Mesenchymal stem cell (in vitro differentiated cells and primary cell): ENCODE measurements at regions not wholly inside any gene's neighbourhood (a gene's known extent, or its start where the extent isn't known, plus 50 kb on each side); places are given as distances from the start of the nearest gene placed in this dataset.

Source experiments
- DNase-seq: peaks from one replicate; pipeline ENCODE4 v3.0.0-alpha.2; 2013
- H2AFZ ChIP-seq: one replicate; pipeline ENCODE4 v1.6.1; 2013; ENCODE audit warnings: low read depth, mild to moderate bottlenecking, control low read depth, inconsistent platforms, low read length, moderate library complexity
- H2AK5ac ChIP-seq: 2 replicates; pipeline ENCODE4 v1.6.1; 2013; ENCODE audit warnings: low read length, moderate library complexity, mild to moderate bottlenecking, inconsistent platforms; ENCODE audit not compliant: severe bottlenecking
- H2BK120ac ChIP-seq: one replicate; pipeline ENCODE4 v1.6.1; 2013; ENCODE audit warnings: low read depth, mild to moderate bottlenecking, inconsistent platforms, low read length, moderate library complexity
- H2BK12ac ChIP-seq, 2 experiments: one replicate each; pipeline ENCODE4 v1.6.1; 2013; ENCODE audit warnings: inconsistent platforms in 2 of 2, low read length in 2 of 2, mild to moderate bottlenecking in 2 of 2, moderate library complexity in 2 of 2, control low read depth in 1 of 2
- H2BK15ac ChIP-seq: one replicate; pipeline ENCODE4 v1.6.1; 2013; ENCODE audit warnings: mild to moderate bottlenecking, low read depth, inconsistent platforms; ENCODE audit not compliant: poor library complexity, severe bottlenecking
- H2BK5ac ChIP-seq: 2 replicates; pipeline ENCODE4 v1.6.1; 2013; ENCODE audit warnings: low read depth, mild to moderate bottlenecking, low read length, control low read depth, inconsistent platforms; ENCODE audit not compliant: poor library complexity, severe bottlenecking
- H3K14ac ChIP-seq, 2 experiments: one replicate each; pipeline ENCODE4 v1.6.1; 2013; ENCODE audit warnings: inconsistent platforms in 2 of 2, low read length in 2 of 2, control low read depth in 1 of 2, mild to moderate bottlenecking in 1 of 2, moderate library complexity in 1 of 2
- H3K18ac ChIP-seq, 2 experiments: one replicate each; pipeline ENCODE4 v1.6.1; 2013; ENCODE audit warnings: inconsistent platforms in 2 of 2, low read length in 2 of 2, control low read depth in 1 of 2, low read depth in 1 of 2, mild to moderate bottlenecking in 1 of 2
- H3K23ac ChIP-seq, 2 experiments: one replicate each; pipeline ENCODE4 v1.6.1; 2013; ENCODE audit warnings: inconsistent platforms in 2 of 2, low read length in 2 of 2, mild to moderate bottlenecking in 2 of 2, moderate library complexity in 2 of 2, control low read depth in 1 of 2
- H3K27ac ChIP-seq: 2 replicates; pipeline ENCODE4 v1.5.1; 2013; ENCODE audit warnings: mild to moderate bottlenecking, moderate library complexity, low read length, control low read depth, inconsistent platforms; ENCODE audit not compliant: poor library complexity, severe bottlenecking
- H3K27me3 ChIP-seq, 2 experiments: 2 replicates each; pipeline versions ENCODE4 v1.6.1 to v1.7.0; 2013; ENCODE audit warnings: low read length in 2 of 2, mild to moderate bottlenecking in 2 of 2, moderate library complexity in 2 of 2, control low read depth in 1 of 2, inconsistent platforms in 1 of 2; ENCODE audit not compliant: control insufficient read depth in 1 of 2, insufficient read depth in 1 of 2
- H3K36me3 ChIP-seq, 2 experiments: 2 replicates each; pipeline versions ENCODE4 v1.6.1 to v1.7.0; 2013; ENCODE audit warnings: low read length in 2 of 2, control low read depth in 1 of 2, inconsistent platforms in 1 of 2, low read depth in 1 of 2, mild to moderate bottlenecking in 1 of 2; ENCODE audit not compliant: insufficient read depth in 2 of 2, control insufficient read depth in 1 of 2
- H3K4ac ChIP-seq, 2 experiments: one replicate each; pipeline ENCODE4 v1.6.1; 2013; ENCODE audit warnings: inconsistent platforms in 2 of 2, low read length in 2 of 2, mild to moderate bottlenecking in 2 of 2, moderate library complexity in 2 of 2, control low read depth in 1 of 2, low read depth in 1 of 2
- H3K4me1 ChIP-seq: 2 replicates; pipeline ENCODE4 v1.6.1; 2013; ENCODE audit warnings: low read depth, low read length, control low read depth; ENCODE audit not compliant: control insufficient read depth, insufficient read depth
- H3K4me2 ChIP-seq: 2 replicates; pipeline ENCODE4 v1.6.1; 2013; ENCODE audit warnings: low read length, mild to moderate bottlenecking, inconsistent platforms; ENCODE audit not compliant: poor library complexity, severe bottlenecking
- H3K4me3 ChIP-seq, 2 experiments: 2 replicates each; pipeline versions ENCODE4 v1.5.1 to v1.7.0; 2013; ENCODE audit warnings: low read length in 2 of 2, mild to moderate bottlenecking in 2 of 2, control low read depth in 1 of 2, low read depth in 1 of 2; ENCODE audit not compliant: insufficient read depth in 1 of 2
- H3K79me1 ChIP-seq: replicated peaks from 2 replicates; pipeline ENCODE4 v1.6.1; 2013; ENCODE audit warnings: mild to moderate bottlenecking, control low read depth, low read length, inconsistent platforms; ENCODE audit not compliant: poor library complexity, severe bottlenecking
- H3K9ac ChIP-seq: 2 replicates; pipeline ENCODE4 v1.7.0; 2013; ENCODE audit warnings: mild to moderate bottlenecking, low read length, moderate library complexity
- H3K9me3 ChIP-seq: 2 replicates; pipeline ENCODE4 v1.7.0; 2013; ENCODE audit warnings: mild to moderate bottlenecking, low read length; ENCODE audit not compliant: control insufficient read depth
- H4K8ac ChIP-seq: one replicate; pipeline ENCODE4 v1.6.1; 2013; ENCODE audit warnings: inconsistent platforms, mild to moderate bottlenecking, low read length, moderate library complexity
- H4K91ac ChIP-seq: one replicate; pipeline ENCODE4 v1.6.1; 2013; ENCODE audit warnings: mild to moderate bottlenecking, low read length, inconsistent platforms
- WGBS: methylation state at CpG from one replicate; pipeline ENCODE4 v1.1.7; 2013; ENCODE audit warnings: mixed read lengths; 5-methylcytosine and 5-hydroxymethylcytosine counted together

GRCh38 chr2:144165599-144166250 lies 354.2 kb downstream of the ZEB2 start:
- Histone ChIP-seq H3K4me1 (no peaks in the 10 kb centered on the region), H4K8ac (no peak overlapping the region), H3K9me3 (no peaks in the 10 kb centered on the region), H3K18ac (no peak overlapping the region), H2BK15ac (no peak overlapping the region), H2BK12ac (no peak overlapping the region), H3K9ac (no peak overlapping the region), H3K27me3 (no peaks in the 10 kb centered on the region), H3K4ac (no peak overlapping the region), H2AFZ (no peak overlapping the region), H3K14ac (no peak overlapping the region), H2BK120ac (no peak overlapping the region), H4K91ac (no peak overlapping the region), H3K36me3 (no peaks in the 10 kb centered on the region), H3K4me3 (no peak overlapping the region), H3K23ac (no peak overlapping the region), H3K27ac (no peak overlapping the region), H2BK5ac (no peak overlapping the region), H3K4me2 (no peak overlapping the region), H3K79me1 (no peaks in the 10 kb centered on the region), H2AK5ac (no peak overlapping the region)
- no peak for DNase-seq
- WGBS: 89% methylated on average over 1 of the region's 1 CpG

DNA sequence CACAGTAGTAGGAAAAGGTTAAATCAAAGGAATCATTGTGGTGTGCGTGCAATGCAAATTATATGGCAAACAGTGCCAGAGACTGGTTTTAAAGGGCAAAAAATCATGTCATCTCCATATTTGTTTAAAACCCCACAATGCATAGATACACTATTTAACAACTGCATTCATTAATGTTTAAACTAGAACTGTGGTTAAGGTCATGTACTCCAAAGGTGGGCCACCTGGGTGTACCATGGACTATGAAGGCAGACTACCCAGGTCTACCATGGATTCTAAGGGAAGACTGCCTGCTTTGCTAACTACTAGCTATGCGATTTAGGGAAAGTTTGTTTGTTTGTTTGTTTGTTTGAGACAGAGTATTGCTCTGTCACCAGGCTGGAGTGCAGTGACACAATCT lies 356.3 kb downstream of the ZEB2 start:
- Histone ChIP-seq H3K4me1 (no peaks in the 10 kb centered on the region), H3K27ac (no peak overlapping the region), H2BK5ac (no peak overlapping the region), H3K36me3 (no peaks in the 10 kb centered on the region), H2AFZ (no peak overlapping the region), H3K18ac (no peak overlapping the region), H3K23ac (no peak overlapping the region), H4K8ac (no peak overlapping the region), H2AK5ac (no peak overlapping the region), H2BK15ac (no peak overlapping the region), H3K14ac (no peak overlapping the region), H3K9me3 (no peaks in the 10 kb centered on the region), H3K4ac (no peak overlapping the region), H3K9ac (no peak overlapping the region), H2BK12ac (no peak overlapping the region), H4K91ac (no peak overlapping the region), H3K79me1 (no peaks in the 10 kb centered on the region), H3K4me3 (no peak overlapping the region), H2BK120ac (no peak overlapping the region), H3K4me2 (no peak overlapping the region), H3K27me3 (no peaks in the 10 kb centered on the region)
- WGBS: 87% methylated on average over 1 of the region's 2 CpGs
- no peak for DNase-seq

DNA sequence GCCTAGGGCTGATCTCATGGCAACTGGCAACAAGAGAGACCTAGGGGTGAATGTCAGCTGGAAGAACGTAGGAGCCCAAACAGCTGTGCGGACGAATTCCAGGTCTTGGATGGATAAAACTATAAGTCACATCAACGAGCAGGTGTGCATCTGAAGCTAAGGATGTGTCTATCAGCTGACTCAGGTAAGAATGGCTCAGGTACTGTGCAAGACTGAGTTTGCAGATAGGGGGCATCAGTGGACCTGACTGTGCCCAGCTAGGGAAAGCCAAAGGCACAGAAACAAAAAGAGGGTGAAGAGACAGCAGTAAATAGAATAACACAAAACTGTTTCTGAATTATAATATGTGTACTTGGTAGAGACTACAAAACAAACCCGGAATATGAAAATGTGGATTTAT lies 357.3 kb downstream of the ZEB2 start:
- Histone ChIP-seq H3K79me1 (no peaks in the 10 kb centered on the region), H3K4me3 (no peak overlapping the region), H4K91ac (no peak overlapping the region), H3K18ac (no peak overlapping the region), H3K9me3 (no peaks in the 10 kb centered on the region), H3K14ac (no peak overlapping the region), H4K8ac (no peak overlapping the region), H3K27ac (no peak overlapping the region), H3K23ac (no peak overlapping the region), H3K4me2 (no peak overlapping the region), H2BK5ac (no peak overlapping the region), H3K27me3 (no peaks in the 10 kb centered on the region), H3K9ac (no peak overlapping the region), H2BK12ac (no peak overlapping the region), H2AFZ (no peak overlapping the region), H2BK15ac (no peak overlapping the region), H2BK120ac (no peak overlapping the region), H2AK5ac (no peak overlapping the region), H3K4ac (no peak overlapping the region), H3K36me3 (no peaks in the 10 kb centered on the region), H3K4me1 (no peaks in the 10 kb centered on the region)
- whole genome bisulfite sequencing: 93% methylated on average over 4 of the region's 5 CpGs
- DNase-seq: no peak

DNA sequence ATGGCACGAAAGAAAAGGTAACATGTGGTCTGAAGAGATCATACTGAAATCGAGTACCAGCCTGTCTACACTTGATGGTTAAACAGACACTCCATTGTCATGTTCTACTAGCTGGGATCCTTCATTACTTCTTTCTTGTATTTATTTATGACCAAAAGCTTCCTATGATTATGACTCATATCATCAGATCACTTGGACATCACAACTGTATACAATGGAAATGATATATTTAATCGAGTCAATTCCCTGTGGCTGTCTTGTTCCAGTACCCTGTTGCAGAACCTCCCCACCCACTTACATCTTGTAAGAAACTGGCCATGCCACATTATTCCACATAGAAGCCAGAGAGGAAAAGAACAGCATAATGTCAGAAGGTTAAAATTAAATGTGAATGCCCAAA lies 358.9 kb downstream of the ZEB2 start:
- no peak overlapping the region for H3K9ac ChIP-seq
- H4K8ac ChIP-seq: no peak overlapping the region
- no peak overlapping the region for H2BK5ac ChIP-seq
- H3K14ac ChIP-seq: no peak overlapping the region
- H3K23ac ChIP-seq: no peak overlapping the region
- H2BK120ac ChIP-seq: no peak overlapping the region
- H3K4me1 ChIP-seq: no peaks in the 10 kb centered on the region
- no peak overlapping the region for H3K4ac ChIP-seq
- H3K9me3 ChIP-seq: no peaks in the 10 kb centered on the region
- no peak overlapping the region for H4K91ac ChIP-seq
- no peak overlapping the region for H3K18ac ChIP-seq
- H2BK12ac ChIP-seq: no peak overlapping the region
- no peak overlapping the region for H2BK15ac ChIP-seq
- H3K27me3 ChIP-seq: no peaks in the 10 kb centered on the region
- H3K27ac ChIP-seq: no peak overlapping the region
- no peak overlapping the region for H2AK5ac ChIP-seq
- H3K36me3 ChIP-seq: no peaks in the 10 kb centered on the region
- no peak overlapping the region for H3K4me2 ChIP-seq
- H2AFZ ChIP-seq: no peak overlapping the region
- no peak for DNase-seq
- WGBS: 91% methylated on average over 3 of the region's 3 CpGs
- no peaks in the 10 kb centered on the region for H3K79me1 ChIP-seq
- no peak overlapping the region for H3K4me3 ChIP-seq
